ENCODE measurements at regions not wholly inside any gene's neighbourhood (a gene's known extent, or its start where the extent isn't known, plus 50 kb on each side); places are given as distances from the start of the nearest gene placed in this dataset.

DNA sequence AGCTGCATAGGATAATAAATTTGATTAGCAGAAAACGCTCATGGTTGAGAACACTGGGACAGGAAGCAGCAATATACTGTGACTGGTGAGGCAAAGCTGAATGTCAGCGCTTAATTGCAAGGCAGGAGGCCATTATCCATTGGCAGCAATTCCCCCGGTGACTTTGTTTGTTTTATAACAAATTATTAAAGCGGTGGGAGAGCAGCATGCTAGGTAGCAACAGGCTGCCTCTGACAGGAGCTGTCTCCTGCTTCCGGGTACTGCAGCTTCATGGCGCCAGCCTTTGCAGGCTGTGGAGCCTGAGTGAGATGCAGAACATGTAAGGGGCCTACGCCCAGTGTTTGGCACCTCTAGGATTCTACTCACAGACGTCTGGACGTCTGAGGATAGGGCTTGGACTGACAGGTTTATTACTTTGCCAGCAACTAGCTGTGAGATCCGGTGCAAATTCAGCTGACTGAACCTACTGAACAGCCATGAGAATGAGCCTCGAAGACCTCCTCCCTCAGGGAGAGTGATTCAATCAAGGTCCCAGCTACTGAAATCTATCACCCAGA, 82.1 kb upstream of the SSTR1 start:
- no peak for FAIRE-seq

DNA sequence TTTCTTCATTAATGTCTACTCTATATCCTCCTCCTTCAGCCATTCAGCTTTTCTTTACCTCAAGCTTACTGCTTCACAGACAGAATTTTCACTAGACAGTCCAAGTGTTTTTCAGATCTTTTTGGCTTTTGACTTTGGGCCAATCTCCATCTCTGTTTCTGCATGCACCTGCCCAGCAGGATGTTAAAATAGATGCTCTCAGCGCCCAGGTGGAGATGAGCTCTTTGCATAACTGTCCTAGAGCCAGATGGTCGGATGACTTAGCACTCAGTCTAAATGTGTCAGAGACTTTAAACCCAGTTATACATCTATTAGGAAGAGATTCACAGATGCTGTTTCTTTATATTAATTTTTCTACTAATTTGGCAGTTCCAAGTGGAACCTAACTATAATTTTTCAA, 80.3 kb upstream of the SSTR1 start:
- FAIRE-seq: no peak

DNA sequence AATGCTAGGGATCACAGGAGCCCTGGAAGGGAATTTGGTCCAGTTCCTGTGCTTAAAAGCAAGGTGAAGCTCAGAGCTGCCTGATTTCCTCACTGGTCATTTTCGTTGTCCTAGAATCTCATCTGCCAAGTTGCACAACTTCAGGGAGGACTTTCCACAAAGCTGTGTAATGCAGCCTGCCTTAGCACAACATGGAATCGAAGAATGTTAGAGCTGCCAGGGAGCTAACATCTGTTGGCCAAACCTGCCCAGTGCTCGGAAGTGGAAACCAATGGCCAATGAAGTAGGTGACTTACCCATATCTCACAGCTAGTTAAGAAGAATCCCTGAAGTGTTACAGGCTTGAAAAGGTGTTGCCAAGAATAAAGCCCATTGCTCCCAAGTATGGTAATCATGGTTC, 79.9 kb upstream of the SSTR1 start:
- no peak for FAIRE-seq

DNA sequence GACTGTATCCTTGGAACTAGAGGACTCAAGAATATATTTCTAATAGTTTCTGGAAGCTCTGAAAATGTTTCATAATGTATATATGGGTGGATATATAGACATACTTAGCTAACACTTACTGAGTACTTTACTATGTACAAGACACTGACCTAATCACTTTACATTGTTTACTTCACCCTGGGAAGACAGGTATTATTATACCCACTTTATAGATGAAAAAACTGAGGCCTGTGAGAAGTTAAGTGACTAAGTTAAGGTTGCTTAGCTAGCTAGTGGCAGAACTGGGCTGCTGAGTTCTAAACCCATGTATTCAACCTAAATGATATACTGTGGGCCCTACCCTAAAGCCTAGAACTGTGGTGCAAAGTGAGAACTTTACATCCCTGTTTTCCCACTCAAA, 79.1 kb upstream of the SSTR1 start:
- no peak for FAIRE-seq

DNA sequence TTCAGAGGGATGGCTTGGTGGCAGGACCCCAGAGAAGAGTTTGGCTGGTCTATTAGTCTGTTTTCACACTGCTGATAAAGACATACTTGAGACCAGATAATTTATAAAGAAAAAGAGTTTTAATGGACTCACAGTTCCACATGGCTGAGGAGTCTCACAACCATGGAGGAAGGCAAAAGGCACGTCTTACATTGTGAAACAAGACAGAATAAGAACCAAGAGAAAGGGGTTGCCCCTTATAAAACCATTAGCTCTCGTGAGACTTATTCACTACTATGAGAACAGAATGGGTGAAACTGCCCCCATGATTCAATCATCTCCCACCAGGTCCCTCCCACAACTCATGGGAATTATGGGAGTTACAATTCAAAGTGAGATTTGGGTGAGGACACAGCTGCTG, 78.5 kb upstream of the SSTR1 start:
- no peak for FAIRE-seq

DNA sequence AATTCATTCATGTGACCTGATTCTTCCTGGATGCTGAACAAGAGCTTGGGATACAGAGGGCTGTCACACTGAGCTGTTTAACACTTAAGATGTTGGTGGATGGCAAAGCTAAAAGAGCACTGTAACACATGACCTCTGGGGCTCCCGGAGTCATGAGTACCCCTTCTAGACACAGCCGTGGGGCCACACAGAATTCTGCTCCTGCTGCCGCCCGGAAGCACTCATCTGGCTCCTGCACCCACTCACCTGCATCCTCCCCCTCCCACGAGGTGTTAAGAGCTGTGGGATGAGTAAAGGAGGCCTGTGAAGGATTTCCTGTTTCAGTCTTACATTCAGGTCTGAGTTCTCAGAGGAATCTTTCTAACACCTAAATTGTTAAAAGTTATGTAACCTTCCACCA, 78.0 kb upstream of the SSTR1 start:
- no peak for FAIRE-seq

DNA sequence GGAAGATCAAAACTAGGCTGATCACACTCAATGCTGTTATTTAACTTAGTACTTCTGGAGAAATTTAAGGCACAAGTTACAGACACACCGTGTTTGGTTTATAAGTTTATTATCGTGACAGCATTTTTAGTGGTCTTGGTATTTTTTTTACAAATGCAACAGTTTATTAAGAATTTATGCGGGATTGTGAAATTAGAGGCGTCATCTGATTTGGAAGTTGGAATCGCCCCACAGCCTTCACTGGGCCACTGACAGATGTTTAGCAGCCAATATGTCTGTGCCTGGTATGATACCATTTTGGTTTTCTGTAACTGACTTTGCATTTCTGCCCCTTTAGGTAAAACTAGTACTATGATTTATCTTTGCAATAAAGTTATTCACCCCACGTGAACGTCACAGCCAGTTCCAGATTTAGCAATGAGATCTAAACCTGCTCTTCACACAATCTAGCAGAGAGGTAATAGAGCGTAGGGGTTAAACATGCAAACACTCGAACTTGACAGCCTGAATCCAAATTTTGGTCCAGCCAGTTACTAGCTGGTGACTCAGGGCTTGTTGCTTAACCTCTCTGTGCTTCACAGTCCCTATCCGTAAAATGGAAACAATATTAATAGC, 73.2 kb upstream of the SSTR1 start:
- FAIRE-seq: no peak

DNA sequence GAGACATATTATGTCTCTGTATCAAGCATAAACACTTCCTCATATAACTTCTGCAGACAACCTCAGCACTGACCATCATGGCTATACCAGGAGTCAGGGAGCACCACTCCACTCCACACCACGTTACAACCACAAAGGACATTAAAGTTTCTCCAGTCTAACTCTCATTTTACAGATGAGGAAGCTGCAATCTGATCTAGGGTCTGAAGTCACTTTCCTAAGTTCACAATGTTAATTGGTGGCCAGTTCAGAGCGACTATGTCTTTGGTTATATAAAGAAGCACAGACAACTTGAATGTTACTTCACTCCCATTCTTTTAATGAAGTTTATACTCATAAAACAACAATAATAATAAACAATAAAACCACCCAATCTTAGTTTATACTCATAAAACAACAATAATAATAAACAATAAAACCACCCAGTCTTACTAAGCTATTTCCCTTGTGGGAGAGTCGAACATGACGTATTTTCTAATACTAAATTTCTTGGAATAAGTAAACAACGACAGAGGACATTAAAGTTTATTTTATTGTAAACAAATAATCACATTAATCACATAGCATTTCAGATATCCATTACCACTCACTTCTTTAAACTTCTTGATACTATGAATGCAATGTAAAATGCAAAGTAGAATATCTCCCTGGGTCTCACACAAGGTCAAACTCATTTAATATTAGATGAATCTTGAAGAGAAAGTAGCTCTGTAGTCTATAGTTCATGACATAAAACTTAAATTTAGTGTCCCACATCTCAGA, 72.4 kb upstream of the SSTR1 start:
- no peak for FAIRE-seq

DNA sequence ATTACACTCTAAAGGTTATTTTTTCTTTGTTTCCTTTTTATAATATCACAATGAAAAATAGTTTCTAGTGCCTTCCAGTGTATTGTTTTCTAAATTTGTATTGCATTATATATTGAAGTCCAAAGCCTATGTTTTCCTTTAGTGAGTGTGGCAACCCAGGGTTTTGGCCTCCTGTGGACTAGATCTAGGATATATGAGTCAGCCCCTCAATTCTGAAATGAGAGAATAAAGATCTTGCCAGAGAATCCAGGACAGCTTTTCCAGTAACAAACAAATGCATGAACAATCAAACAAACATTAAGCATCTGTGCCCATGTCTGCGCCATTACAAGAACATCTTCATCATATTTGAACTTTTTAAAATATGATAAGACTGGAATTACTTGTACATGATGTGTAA, 70.7 kb upstream of the SSTR1 start:
- FAIRE-seq: no peak

DNA sequence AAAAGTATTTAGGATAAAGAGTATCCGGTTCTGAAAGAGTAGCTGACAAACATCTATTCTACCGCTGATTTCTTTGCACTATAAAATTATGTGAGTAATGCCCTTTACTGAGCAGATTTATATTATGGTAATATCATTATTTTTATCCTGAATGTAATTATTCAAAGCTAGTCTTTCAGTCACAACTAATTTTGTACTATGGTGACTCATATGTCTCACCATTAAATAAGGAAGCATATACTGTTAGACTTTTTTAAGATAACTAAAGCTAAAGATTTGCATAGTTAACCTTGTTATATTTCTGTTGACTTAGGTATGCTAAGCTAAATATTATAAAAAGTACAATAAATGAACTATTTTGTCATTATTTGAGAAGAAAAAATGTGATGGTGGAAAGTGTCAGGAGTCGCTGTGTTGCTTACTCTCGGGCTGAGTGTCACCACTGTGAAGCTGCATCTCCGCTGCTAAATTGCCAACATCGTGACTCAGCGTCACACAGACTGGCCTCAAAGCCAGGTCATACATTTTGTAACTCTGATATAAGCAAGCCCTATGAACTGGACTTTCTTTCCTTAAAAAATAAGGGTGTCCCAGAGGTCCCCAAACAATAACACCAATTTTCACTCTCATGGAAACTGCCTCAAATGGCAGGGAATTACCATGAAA, 69.1 kb upstream of the SSTR1 start:
- no peak for FAIRE-seq

DNA sequence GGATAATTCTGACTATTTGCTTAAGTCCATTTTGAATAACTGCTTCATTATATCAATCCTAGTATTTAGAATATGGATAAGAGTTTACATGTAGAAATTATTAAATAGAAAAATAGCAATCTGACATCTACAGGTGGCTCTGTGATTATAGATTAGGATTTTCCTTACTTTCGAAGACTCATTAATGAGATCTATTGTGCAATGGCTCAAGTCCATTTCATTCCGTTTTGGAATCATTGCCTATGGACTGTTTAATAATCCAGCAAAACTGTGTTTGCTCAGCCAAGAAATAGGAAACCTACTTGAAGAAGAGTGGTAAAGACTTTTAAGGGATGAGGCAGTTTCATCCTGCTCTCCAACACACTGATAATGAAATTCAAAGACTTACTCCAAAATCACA, 67.8 kb upstream of the SSTR1 start:
- no peak for FAIRE-seq

DNA sequence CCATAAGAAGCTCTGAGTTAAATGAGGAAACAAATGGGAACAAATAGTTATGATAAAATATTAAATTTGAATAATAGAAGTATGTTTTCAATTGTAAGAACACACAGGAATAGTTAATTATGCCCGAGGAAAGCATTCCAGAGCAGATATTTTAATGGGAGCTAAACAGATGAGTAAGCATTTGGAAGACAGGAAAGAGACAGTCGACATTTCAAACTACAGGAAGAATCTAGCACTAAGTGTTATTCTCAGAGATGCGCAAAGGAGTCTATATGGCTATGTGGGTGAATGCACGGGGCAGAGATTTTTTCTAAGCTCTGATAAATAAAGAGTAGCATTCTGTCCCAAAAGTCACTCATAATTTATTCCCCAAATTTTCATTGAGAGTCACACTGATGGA, 64.5 kb upstream of the SSTR1 start:
- FAIRE-seq: no peak

DNA sequence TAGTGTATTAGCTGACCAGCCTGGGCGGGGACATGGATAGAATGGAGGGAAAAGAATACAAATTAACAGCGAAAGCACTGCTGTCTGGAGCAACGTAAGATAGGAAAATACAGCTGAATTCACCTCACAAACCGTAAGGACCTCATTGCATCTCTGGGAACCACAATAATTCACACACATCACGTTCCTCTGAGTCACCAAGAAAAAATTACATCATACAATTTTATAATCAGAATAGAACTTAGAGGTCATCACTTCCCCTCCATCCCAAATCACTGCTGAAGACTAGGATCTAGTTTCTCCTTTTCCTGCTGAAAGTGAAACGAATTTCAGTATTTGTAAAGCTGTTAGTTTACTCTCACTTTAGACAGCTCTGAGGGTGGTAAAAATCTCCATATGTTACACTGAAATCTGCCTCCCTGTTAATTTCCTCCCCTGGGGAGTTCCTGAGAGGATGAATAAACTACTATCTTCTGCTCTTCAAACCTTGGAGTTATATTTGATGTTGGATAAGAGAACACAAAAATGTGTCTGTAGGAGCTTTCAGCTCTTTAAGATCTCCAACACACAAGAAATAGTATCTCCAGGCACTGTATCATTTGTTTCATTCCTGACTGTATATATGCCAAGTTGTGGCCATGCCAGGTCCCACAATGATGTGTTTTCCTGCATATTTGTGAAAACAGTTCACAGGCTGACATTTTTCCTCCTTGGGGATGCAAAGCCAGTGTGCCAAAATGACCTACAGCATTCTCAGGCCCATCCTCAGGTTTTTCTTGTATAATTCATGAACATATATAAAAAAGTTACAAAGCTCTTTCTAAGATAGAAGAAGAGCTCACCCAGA, 63.8 kb upstream of the SSTR1 start:
- FAIRE-seq: no peak

DNA sequence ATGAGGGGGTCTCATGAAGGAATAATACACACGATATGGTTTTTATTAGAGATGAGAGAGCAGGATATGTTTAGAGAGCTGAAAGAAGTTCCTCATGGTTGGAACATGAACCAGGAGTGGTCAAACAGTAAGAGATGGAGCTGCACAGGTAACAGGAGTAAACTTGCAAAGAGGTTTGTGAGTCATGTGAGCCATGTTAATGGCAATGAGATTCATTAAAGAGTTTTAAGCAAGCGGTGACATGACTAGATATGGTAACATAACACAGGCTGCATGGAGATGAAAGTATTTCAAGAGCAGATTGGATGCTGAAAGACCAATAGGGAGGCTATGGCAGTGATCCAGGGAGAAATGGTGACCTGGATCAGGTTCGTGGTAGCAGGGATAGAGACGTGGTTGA, 62.6 kb upstream of the SSTR1 start:
- FAIRE-seq: no peak

DNA sequence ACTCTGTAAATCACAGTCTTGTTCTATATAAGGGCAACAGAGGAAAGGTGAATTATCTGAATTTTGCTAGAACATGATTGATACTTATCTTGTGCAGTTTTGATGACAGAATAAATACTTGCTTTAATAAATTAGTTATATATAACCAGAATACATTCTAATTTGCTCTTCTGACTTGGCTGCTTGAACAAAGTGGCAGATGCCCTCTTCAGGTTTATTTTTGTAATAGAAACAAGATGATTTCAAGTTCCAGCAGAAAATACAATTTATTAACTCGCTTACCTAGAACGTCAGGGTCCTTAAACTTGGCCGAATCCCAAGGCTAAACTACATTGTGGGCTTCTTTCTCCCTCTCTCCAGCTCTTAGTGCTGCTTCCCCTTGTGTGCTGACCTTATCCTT, 57.6 kb upstream of the SSTR1 start:
- no peak for FAIRE-seq
